Endodermal cell (in vitro differentiated cells): ENCODE measurements at regions not wholly inside any gene's neighbourhood (a gene's known extent, or its start where the extent isn't known, plus 50 kb on each side); places are given as distances from the start of the nearest gene placed in this dataset.

Experiments
- DNase-seq: peaks from one replicate; pipeline ENCODE4 v3.0.0-alpha.2; 2017
- H3K27ac ChIP-seq: 2 replicates; pipeline ENCODE4 v1.5.1; 2013; ENCODE audit warnings: mild to moderate bottlenecking, low read depth, low read length, moderate library complexity
- H3K27me3 ChIP-seq: 2 replicates; pipeline ENCODE4 v1.6.1; 2013; ENCODE audit warnings: mild to moderate bottlenecking, low read length, moderate library complexity; ENCODE audit not compliant: insufficient read depth, control insufficient read depth, poor library complexity, severe bottlenecking
- H3K36me3 ChIP-seq: 2 replicates; pipeline ENCODE4 v1.7.0; 2013; ENCODE audit warnings: mild to moderate bottlenecking, low read length, moderate library complexity; ENCODE audit not compliant: control insufficient read depth, insufficient read depth
- H3K4me1 ChIP-seq: one replicate; pipeline ENCODE4 v1.7.0; 2013; ENCODE audit warnings: low read length; ENCODE audit not compliant: control insufficient read depth, insufficient read depth
- H3K4me3 ChIP-seq: 2 replicates; pipeline ENCODE4 v1.5.1; 2013; ENCODE audit warnings: mild to moderate bottlenecking, low read length, moderate library complexity
- H3K9ac ChIP-seq: 2 replicates; pipeline ENCODE4 v1.6.1; 2013; ENCODE audit warnings: mild to moderate bottlenecking, low read length, moderate library complexity; ENCODE audit not compliant: poor library complexity, severe bottlenecking; ENCODE audit errors: extremely low read depth
- H3K9me3 ChIP-seq: 2 replicates; pipeline ENCODE4 v1.6.1; 2013; ENCODE audit warnings: mild to moderate bottlenecking, low read length, moderate library complexity; ENCODE audit not compliant: control insufficient read depth
- H3K27ac Mint-ChIP-seq: 2 replicates; pipeline ENCODE4 v1.8.0; 2020; ENCODE audit warnings: mixed read lengths
- H3K27me3 Mint-ChIP-seq: 2 replicates; pipeline ENCODE4 v1.8.0; 2021; ENCODE audit warnings: mild to moderate bottlenecking, mixed read lengths; ENCODE audit not compliant: insufficient read depth
- H3K36me3 Mint-ChIP-seq: 2 replicates; pipeline ENCODE4 v1.8.0; 2020; ENCODE audit warnings: low read depth, mixed read lengths
- H3K4me1 Mint-ChIP-seq: 2 replicates; pipeline ENCODE4 v1.8.0; 2020; ENCODE audit warnings: mixed read lengths
- H3K4me3 Mint-ChIP-seq: 2 replicates; pipeline ENCODE4 v1.8.0; 2020; ENCODE audit warnings: mild to moderate bottlenecking, moderate library complexity, mixed read lengths
- H3K9me3 Mint-ChIP-seq: 2 replicates; pipeline ENCODE4 v1.8.0; 2020; ENCODE audit warnings: mild to moderate bottlenecking, mixed read lengths
- WGBS, 2 experiments: methylation state at CpG; one replicate each; pipeline versions ENCODE4 v1.1.5 to v1.1.7; 2013; ENCODE audit warnings: missing lambda C conversion rate in 2 of 2, mixed read lengths in 1 of 2; ENCODE audit not compliant: insufficient coverage in 1 of 2, insufficient read length in 1 of 2; 5-methylcytosine and 5-hydroxymethylcytosine counted together
- TF ChIP-seq, protein P1 (sequence below): fragments of 200-600 bp; sonication (generic); conservative IDR thresholded peaks from 2 replicates; pipeline ENCODE4 v1.5.0; 2021; ENCODE audit warnings: antibody characterized with exemption, mild to moderate bottlenecking

GRCh38 chr3:177733233-177733632 lies 536.0 kb upstream of the TBL1XR1 start:
- Mint-ChIP-seq H3K36me3 (no peaks in the 10 kb centered on the region), H3K27me3 (no peaks in the 10 kb centered on the region)
- WGBS, 2 experiments = 100% methylated on average over 1 of the region's 1 CpG; no CpG with 5 or more reads in 1 of the 2 experiments

DNA sequence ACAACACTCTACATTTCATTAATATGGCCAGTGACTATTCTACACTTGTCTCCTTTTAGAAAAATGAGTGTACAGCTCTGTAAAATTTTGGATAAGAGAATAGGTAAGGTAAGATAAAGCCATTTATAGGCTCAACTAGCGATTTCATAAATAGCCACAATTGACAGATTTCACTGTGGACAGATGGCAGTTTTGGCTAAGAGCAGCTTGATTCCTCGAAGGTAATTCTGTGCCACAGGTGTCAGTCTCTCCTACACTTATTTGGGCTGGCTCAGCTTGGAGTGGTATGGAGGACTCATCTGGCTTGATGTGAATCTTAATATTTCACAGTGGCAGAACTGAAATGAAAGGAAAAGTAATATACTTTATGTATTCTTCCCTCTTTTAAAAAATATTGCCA lies 536.7 kb upstream of the TBL1XR1 start:
- no peaks in the 10 kb centered on the region for H3K9me3 ChIP-seq
- no peaks in the 10 kb centered on the region for H3K36me3 ChIP-seq
- H3K36me3 Mint-ChIP-seq = no peaks in the 10 kb centered on the region
- no peaks in the 10 kb centered on the region for H3K4me1 Mint-ChIP-seq
- TF ChIP-seq, protein P1, sequence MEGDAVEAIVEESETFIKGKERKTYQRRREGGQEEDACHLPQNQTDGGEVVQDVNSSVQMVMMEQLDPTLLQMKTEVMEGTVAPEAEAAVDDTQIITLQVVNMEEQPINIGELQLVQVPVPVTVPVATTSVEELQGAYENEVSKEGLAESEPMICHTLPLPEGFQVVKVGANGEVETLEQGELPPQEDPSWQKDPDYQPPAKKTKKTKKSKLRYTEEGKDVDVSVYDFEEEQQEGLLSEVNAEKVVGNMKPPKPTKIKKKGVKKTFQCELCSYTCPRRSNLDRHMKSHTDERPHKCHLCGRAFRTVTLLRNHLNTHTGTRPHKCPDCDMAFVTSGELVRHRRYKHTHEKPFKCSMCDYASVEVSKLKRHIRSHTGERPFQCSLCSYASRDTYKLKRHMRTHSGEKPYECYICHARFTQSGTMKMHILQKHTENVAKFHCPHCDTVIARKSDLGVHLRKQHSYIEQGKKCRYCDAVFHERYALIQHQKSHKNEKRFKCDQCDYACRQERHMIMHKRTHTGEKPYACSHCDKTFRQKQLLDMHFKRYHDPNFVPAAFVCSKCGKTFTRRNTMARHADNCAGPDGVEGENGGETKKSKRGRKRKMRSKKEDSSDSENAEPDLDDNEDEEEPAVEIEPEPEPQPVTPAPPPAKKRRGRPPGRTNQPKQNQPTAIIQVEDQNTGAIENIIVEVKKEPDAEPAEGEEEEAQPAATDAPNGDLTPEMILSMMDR = no peak
- no peak overlapping the region for H3K9ac ChIP-seq
- H3K4me3 Mint-ChIP-seq = no peak overlapping the region
- no peaks in the 10 kb centered on the region for H3K4me1 ChIP-seq
- H3K27ac ChIP-seq = no peak overlapping the region
- no peak overlapping the region for H3K4me3 ChIP-seq
- H3K27ac Mint-ChIP-seq = no peak overlapping the region
- H3K27me3 Mint-ChIP-seq = no peaks in the 10 kb centered on the region
- no peaks in the 10 kb centered on the region for H3K27me3 ChIP-seq
- DNase-seq = no peak
- peaks cover 4% of the 10 kb centered on the region for H3K9me3 Mint-ChIP-seq
- WGBS, 2 experiments = 92 to 100% methylated on average over 2 of the region's 2 CpGs

More at GRCh38 chr3:177733233-177733632, 536.0 kb upstream of the TBL1XR1 start:
- Histone ChIP-seq H3K4me3 (no peak overlapping the region), H3K36me3 (no peaks in the 10 kb centered on the region), H3K4me1 (no peaks in the 10 kb centered on the region), H3K27ac (no peak overlapping the region), H3K9me3 (no peaks in the 10 kb centered on the region), H3K9ac (no peak overlapping the region), H3K27me3 (no peaks in the 10 kb centered on the region)
- peaks cover 7% of the 10 kb centered on the region for H3K9me3 Mint-ChIP-seq
- H3K4me3 Mint-ChIP-seq = no peak overlapping the region
- H3K27ac Mint-ChIP-seq = no peak overlapping the region
- TF ChIP-seq, protein P1 = no peak
- DNase-seq = no peak
- no peaks in the 10 kb centered on the region for H3K4me1 Mint-ChIP-seq

GRCh38 chr3:177735431-177735830 lies 538.1 kb upstream of the TBL1XR1 start:
- TF ChIP-seq, protein P1 = no peak
- no peak overlapping the region for H3K27ac Mint-ChIP-seq
- H3K27me3 Mint-ChIP-seq = no peaks in the 10 kb centered on the region
- no peak overlapping the region for H3K9ac ChIP-seq
- no peak for DNase-seq
- no peak overlapping the region for H3K4me3 Mint-ChIP-seq
- H3K4me3 ChIP-seq = no peak overlapping the region
- H3K27ac ChIP-seq = no peak overlapping the region
- H3K4me1 Mint-ChIP-seq = peaks cover 5% of the 10 kb centered on the region
- H3K9me3 ChIP-seq = no peaks in the 10 kb centered on the region
- H3K27me3 ChIP-seq = no peaks in the 10 kb centered on the region
- no CpG with 5 or more reads among the region's 2 CpGs for WGBS, 2 experiments
- peaks cover 3% of the 10 kb centered on the region for H3K9me3 Mint-ChIP-seq
- no peaks in the 10 kb centered on the region for H3K36me3 ChIP-seq
- H3K4me1 ChIP-seq = no peaks in the 10 kb centered on the region
- no peaks in the 10 kb centered on the region for H3K36me3 Mint-ChIP-seq
